H7 (cell line): ENCODE measurements at regions not wholly inside any gene's neighbourhood (a gene's known extent, or its start where the extent isn't known, plus 50 kb on each side); places are given as distances from the start of the nearest gene placed in this dataset.
A peak's percentile ranks its signal among the peaks of the same experiment; 100 is the strongest.

ENCODE experiments used
- DNase-seq: peaks from one replicate; pipeline ENCODE4 v3.0.0; 2012
- H3K27me3 ChIP-seq: 2 replicates; pipeline ENCODE4 v1.6.0; 2011; ENCODE audit warnings: mild to moderate bottlenecking, low read length; ENCODE audit not compliant: control insufficient read depth, insufficient read depth
- H3K36me3 ChIP-seq: replicated peaks from 2 replicates; pipeline ENCODE4 v1.5.1; 2011; ENCODE audit warnings: low read length; ENCODE audit not compliant: control insufficient read depth, insufficient read depth
- H3K4me3 ChIP-seq: 2 replicates; pipeline ENCODE4 v1.5.1; 2011; ENCODE audit warnings: low read depth, mild to moderate bottlenecking, control low read depth, low read length, moderate library complexity; ENCODE audit not compliant: insufficient read depth

DNA sequence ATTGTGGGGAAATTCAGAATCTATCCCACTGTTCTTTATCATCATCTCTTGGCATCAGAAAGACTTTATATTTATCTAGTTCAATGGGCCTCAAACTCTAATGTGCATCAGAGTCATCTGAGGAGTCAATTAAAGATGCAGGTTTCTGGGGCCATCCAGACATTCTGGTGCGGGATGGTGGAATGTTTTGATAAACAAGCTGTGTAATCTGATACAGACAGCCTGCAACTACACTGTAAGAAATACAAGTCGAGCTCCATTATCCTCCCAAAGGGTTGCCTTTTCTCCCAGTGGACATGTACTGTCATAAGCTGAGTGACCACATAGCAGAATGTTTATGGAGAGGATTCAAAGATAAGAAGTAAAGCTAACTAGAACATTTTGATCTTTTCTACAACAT lies 515.3 kb upstream of the DCC start:
- H3K36me3 ChIP-seq: no peaks in the 10 kb centered on the region
- no peak for DNase-seq
- H3K4me3 ChIP-seq: no peak overlapping the region

DNA sequence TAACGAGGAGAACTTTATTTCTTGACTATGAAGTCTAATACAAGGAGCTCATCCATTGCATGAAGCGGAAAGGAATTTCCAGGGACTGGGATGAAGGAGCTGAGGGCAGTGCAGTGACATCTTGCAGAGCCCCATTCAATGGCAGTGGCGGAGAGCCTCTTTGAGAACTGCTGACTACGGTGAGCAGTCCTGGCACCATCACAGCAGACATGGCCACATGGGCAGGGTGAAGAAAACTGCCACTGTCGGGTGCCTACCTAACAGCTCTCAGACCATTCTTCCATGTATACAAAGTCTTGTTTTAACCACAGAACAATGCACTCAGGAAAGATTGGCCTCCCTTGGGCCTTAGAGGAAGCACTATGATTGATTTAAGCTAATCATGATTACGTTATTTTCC lies 506.1 kb upstream of the DCC start:
- Histone ChIP-seq H3K36me3 (no peaks in the 10 kb centered on the region), H3K27me3 (no peaks in the 10 kb centered on the region), H3K4me3 (no peak overlapping the region)
- no peak for DNase-seq

More for the DNA sequence above, 515.3 kb upstream of the DCC start:
- H3K27me3 ChIP-seq: no peaks in the 10 kb centered on the region

DNA sequence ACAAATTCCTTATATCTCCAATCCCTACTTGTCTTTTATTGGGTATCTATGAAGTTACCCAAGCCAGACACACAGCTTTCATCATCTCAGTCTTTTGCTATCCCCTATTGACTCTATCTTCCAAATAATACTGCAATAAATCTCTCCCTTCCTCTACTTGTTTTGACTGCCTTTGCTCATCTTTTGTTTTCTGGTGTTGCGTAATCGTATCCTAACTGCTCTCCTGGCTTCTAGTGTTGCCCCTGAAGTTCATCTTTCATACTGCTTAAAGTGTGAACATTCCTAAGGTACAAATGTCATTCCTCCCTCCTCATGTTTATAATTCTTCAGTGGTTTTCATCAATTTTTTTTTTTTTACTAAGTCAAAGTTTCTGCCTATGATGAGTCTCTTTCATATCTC lies 491.3 kb upstream of the DCC start:
- no peak for DNase-seq
- Histone ChIP-seq H3K4me3 (no peak overlapping the region), H3K27me3 (no peaks in the 10 kb centered on the region), H3K36me3 (no peaks in the 10 kb centered on the region)

DNA sequence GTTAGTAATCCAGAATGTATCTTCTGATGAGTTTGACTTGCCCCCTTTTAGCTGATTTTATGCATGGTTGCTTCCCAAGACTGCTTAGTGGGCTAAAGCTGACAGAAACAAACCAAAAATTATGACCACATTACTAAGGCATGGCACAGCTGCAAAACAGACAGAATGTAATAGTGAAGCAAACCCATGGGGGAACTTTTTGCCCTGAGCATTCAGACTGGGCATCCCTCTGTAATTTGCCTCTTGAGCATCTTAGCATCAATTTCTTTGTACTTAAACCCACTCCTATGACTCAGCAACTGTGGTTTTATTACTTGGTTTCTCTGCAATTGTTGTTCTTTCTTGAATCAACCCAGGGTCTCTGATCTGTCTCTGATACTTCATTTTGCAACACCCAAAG lies 487.3 kb upstream of the DCC start:
- no peaks in the 10 kb centered on the region for H3K36me3 ChIP-seq
- DNase-seq: no peak
- no peak overlapping the region for H3K4me3 ChIP-seq
- no peaks in the 10 kb centered on the region for H3K27me3 ChIP-seq

DNA sequence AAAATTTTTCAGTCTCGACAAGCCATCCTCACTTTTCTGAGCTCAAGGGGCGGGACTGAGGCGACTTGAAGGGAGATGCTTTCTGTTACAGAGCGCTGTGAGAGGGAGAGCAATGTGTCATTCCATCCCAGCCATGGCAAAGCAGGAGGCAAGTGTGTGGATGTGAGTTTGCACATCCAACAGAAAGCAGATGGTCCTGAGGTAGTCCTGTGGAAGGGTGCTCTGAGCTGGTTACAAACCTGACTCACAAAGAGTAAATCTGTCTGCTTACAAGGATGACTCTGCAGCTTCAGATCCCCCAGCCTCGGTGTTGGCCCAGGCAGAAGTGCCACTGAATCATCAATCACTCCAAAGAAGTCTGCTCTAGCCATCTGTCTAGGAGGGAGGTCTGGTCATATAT lies 482.0 kb upstream of the DCC start:
- no peaks in the 10 kb centered on the region for H3K36me3 ChIP-seq
- no peak overlapping the region for H3K4me3 ChIP-seq
- DNase-seq: no peak
- H3K27me3 ChIP-seq: no peaks in the 10 kb centered on the region

DNA sequence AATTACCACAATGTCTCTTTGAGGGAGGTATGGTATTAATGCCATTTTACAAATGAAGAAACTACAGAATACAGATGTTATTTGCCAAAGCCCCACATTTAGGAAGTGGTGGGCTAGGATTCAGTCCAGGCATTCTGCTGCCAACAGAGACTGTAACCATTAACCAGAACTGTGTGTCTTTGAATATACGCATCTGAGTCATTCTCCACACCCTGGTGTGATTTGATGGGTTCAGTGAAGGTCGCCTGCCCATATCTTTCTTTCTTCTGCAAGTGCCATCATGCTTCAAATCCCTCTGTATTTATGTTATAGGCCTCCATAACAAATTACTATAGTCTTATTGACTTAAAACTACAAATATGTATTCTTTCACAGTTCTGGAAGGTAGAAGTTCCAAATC lies 479.0 kb upstream of the DCC start:
- no peak for DNase-seq

DNA sequence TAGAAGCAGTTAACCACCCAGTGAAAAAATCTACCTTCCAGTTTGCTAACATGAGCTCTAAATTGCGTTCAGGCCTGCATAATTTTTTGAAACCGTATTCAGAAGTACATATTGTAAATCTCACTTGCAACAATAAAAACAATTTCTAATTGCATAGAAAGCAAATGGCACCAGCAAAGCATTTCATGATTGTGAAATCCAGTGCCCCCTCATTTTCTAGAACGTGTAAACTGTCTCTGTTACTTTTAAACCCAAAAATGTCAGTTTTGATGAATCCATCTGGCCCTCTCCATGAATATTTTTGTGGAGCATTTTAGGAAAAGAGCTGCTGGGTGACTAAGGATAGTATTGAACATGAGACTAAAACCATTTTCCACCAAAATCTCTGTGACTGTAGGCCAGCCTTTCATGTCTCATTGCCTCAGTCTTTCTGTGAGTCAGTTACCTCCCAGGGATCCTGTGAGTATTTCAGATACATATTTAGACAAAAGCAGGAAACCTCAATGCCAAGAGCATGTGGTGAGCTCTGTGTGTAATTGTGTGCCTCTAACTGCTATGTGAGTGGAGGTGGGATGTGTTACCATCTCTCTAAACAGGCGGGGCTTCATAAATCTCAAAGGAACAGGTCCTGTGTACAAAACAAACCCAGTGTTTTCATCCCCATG lies 477.8 kb upstream of the DCC start:
- DNase-seq: no peak
- Histone ChIP-seq H3K4me3 (no peak overlapping the region), H3K36me3 (no peaks in the 10 kb centered on the region), H3K27me3 (no peaks in the 10 kb centered on the region)

More for the DNA sequence above, 479.0 kb upstream of the DCC start:
- Histone ChIP-seq H3K27me3 (no peaks in the 10 kb centered on the region), H3K36me3 (no peaks in the 10 kb centered on the region), H3K4me3 (no peak overlapping the region)

DNA sequence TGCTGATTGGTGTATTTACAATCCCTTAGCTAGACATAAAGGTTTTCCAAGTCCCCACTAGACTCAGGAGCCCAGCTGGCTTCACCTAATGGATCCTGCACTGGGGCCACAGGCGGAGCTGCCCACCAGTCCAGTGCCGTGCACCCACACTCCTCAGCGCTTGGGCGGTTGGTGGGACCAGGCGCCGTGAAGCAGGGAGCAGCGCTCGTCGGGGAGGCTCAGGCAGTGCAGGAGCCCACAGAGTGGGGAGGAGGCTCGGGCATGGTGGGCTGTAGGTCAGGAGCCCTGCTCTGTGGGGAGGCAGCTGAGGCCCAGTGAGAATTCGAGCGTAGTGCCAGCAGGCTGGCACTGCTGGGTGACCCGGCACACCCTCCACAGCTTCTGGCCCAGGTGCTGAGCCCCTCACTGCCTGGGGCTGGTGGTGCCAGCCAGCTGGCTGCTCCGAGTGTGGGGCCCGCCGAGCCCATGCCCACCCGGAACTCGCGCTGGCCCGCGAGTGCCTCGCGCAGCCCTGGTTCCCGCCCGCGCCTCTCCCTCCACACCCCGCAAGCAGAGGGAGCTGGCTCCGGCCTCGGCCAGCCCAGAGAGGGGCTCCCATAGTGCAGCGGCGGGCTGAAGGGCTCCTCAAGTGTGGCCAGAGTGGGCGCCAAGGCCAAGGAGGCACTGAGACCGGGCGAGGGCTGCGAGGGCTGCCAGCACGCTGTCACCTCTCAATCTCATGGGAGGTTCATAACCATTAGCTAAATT lies 475.6 kb upstream of the DCC start:
- Histone ChIP-seq H3K36me3 (no peaks in the 10 kb centered on the region), H3K4me3 (no peak overlapping the region), H3K27me3 (no peaks in the 10 kb centered on the region)
- DNase-seq: no peak

DNA sequence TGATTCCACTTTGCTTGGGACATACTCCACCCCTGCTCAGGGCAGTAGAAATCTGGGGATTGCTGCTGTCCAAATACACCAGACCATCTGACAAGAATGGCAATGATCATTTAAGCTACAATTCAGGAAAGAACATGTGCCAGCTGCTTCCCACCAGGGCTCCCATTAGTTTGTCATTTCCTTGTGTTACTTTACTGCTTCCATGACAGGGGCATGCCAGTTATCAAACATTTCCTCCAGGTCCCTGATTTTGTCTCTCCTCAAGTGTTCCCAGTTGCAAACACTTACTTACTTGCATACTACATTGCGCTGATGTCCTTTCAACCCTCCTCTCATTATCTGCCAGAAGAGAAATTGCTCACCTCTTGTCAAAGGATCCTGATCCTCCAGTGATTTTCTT lies 474.5 kb upstream of the DCC start:
- H3K4me3 ChIP-seq: no peak overlapping the region
- no peaks in the 10 kb centered on the region for H3K36me3 ChIP-seq
- no peak for DNase-seq
- no peaks in the 10 kb centered on the region for H3K27me3 ChIP-seq

DNA sequence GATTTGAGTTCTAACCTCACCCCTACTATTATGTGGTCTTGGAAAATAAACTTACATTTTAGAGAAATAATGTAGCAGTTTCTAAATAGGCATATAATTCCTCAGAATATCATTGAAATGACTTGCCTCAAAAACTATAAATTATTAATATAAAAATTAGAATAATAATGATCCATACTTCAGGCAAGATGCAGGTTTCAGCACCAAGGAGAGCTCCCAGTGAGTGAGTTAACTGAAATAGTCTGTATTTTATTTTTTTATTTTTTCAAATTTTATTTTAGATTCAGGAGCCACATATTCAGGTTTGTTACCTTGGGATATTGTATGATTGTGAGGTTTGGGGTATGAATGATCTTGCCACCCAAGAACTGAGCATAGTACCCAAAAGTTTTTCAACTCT lies 472.2 kb upstream of the DCC start:
- Histone ChIP-seq H3K36me3 (no peaks in the 10 kb centered on the region), H3K4me3 (no peak overlapping the region), H3K27me3 (no peaks in the 10 kb centered on the region)
- DNase-seq: peak; percentile 20

DNA sequence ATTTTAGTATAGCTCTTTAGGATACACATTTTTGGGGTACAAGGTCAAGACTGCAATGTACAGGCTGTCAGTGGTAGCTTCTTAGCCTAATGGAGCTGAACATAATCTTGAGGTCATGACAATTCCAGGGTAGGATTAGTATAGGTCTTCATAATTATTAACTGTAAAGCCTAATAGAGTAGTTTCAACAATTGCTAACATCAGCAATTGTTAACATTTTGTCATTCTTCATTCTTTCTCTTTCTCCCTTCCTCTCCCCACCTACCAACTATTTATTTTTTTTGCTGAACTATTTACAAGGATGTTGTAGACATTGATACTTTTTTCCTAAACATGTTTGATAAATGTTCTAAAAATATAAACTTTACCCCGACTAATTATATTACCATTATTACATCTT lies 461.3 kb upstream of the DCC start:
- DNase-seq: no peak
- H3K27me3 ChIP-seq: no peaks in the 10 kb centered on the region
- H3K36me3 ChIP-seq: no peaks in the 10 kb centered on the region
- no peak overlapping the region for H3K4me3 ChIP-seq

DNA sequence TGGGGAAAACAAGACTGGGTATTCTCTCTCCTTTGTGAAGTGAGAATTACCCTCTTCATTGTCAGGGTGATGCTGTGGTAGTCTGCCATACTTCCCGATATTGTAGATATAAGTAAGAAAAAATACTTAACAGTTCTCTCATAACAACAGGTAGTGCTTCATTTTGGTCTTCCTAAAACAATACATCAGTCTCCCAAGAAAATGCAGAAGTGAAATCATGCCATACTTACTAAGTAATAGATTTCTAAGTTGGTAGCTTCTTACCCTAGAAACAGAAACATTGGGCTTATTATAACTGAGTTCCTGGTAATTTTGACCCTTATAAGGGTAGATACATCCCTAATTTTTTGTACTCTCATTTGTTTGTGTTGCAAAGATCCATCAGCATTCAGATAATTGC lies 460.7 kb upstream of the DCC start:
- H3K27me3 ChIP-seq: no peaks in the 10 kb centered on the region
- DNase-seq: no peak
- no peak overlapping the region for H3K4me3 ChIP-seq
- H3K36me3 ChIP-seq: no peaks in the 10 kb centered on the region

DNA sequence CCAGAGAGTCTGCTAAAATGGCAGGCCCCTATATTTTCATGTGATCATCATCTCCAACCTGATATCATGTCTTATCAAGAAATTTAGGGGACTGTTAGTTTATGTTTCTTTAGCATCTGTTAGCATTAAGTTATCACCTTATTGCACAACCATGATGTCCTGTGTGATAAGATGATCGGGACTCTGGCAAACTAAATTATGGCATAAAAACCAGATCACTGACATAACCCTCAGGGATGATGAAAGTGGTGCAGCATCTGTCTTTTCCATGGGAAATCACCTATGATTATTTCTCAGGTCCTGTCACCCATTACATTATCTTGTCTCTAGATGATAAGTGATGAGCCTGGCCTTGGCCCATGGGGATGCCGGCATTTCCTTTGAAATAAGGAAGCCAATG lies 458.6 kb upstream of the DCC start:
- Histone ChIP-seq H3K4me3 (no peak overlapping the region), H3K36me3 (no peaks in the 10 kb centered on the region), H3K27me3 (no peaks in the 10 kb centered on the region)
- DNase-seq: no peak

DNA sequence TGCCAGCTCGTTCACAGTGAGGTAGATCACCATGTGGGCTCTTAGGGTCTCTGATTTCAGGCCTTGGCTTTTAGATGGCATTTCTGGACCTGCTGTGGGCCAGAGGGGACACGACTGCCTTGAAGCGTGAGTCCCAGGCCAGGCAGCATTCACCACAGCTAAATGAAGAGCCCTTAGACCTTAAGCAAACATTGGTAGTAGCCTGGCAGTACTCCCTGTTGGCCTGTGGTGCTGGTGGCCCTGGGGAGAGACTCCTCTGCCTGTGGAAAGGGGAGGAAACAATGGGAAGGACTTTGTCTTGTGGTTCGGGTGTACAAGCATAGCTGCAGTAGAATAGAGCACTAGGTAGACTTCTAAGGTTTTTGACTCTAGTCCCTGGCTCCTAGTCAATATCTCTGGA lies 456.0 kb upstream of the DCC start:
- H3K27me3 ChIP-seq: no peaks in the 10 kb centered on the region
- no peaks in the 10 kb centered on the region for H3K36me3 ChIP-seq
- H3K4me3 ChIP-seq: no peak overlapping the region
- no peak for DNase-seq

DNA sequence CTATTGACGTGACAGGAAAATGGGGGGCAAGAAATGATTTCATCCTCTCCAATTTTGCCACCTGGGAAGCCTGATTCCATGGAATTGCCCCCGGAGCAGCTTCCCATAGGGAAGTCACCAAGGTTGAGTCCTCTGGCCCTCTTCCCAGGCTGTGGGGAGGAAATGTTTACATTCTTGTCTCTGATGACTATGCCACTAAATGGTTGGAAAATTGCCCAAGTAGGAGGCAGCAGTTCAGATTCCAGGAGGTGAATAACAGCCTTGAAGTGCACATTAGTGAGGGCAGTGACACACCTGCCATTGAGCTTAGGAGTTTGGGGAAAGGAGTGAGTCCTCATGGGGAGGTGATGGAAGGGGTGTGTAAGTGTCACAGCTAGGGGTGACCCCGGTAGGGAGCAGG lies 449.2 kb upstream of the DCC start:
- H3K36me3 ChIP-seq: no peaks in the 10 kb centered on the region
- no peaks in the 10 kb centered on the region for H3K27me3 ChIP-seq
- no peak for DNase-seq
- H3K4me3 ChIP-seq: no peak overlapping the region
